ENCODE measurements at regions not wholly inside any gene's neighbourhood (a gene's known extent, or its start where the extent isn't known, plus 50 kb on each side); places are given as distances from the start of the nearest gene placed in this dataset.

GRCh38 chr12:107955966-107956643, 173.0 kb upstream of the WSCD2 start:
- in situ Hi-C loops (cut with MboI; ENCODE audit: low pct_unique_long_range_greater_than_20kb, low sequenced_read_pairs, unreplicated experiment): no loop called here
- TF ChIP-seq CTCF (IDR thresholded peaks at IDR 0.05; ENCODE audit: extremely low read depth, insufficient read depth, missing control alignments): no peak
- DNase-seq (ENCODE audit: low spot score): no peak

GRCh38 chr12:107957459-107957858, 171.6 kb upstream of the WSCD2 start:
- DNase-seq (ENCODE audit: low spot score): no peak
- in situ Hi-C loops (cut with MboI; ENCODE audit: low pct_unique_long_range_greater_than_20kb, low sequenced_read_pairs, unreplicated experiment): no loop called here
- no peak for TF ChIP-seq CTCF (IDR thresholded peaks at IDR 0.05; ENCODE audit: extremely low read depth, insufficient read depth, missing control alignments)

GRCh38 chr12:107963635-107964034, 165.5 kb upstream of the WSCD2 start:
- in situ Hi-C loops (cut with MboI; ENCODE audit: low pct_unique_long_range_greater_than_20kb, low sequenced_read_pairs, unreplicated experiment): no loop called here
- TF ChIP-seq CTCF (IDR thresholded peaks at IDR 0.05; ENCODE audit: extremely low read depth, insufficient read depth, missing control alignments): no peak
- DNase-seq (ENCODE audit: low spot score): no peak

GRCh38 chr12:107967170-107967569, 161.9 kb upstream of the WSCD2 start:
- in situ Hi-C loops (cut with MboI; ENCODE audit: low pct_unique_long_range_greater_than_20kb, low sequenced_read_pairs, unreplicated experiment): no loop called here
- no peak for TF ChIP-seq CTCF (IDR thresholded peaks at IDR 0.05; ENCODE audit: extremely low read depth, insufficient read depth, missing control alignments)
- DNase-seq (ENCODE audit: low spot score): no peak

- in situ Hi-C loops (cut with MboI; ENCODE audit: low pct_unique_long_range_greater_than_20kb, low sequenced_read_pairs, unreplicated experiment): no loop called here
- no peak for TF ChIP-seq CTCF (IDR thresholded peaks at IDR 0.05; ENCODE audit: extremely low read depth, insufficient read depth, missing control alignments)
- no peak for DNase-seq (ENCODE audit: low spot score)
Observed at GRCh38 chr12:107973950-107974349, 155.1 kb upstream of the WSCD2 start.

- TF ChIP-seq CTCF (IDR thresholded peaks at IDR 0.05; ENCODE audit: extremely low read depth, insufficient read depth, missing control alignments): no peak
- in situ Hi-C loops (cut with MboI; ENCODE audit: low pct_unique_long_range_greater_than_20kb, low sequenced_read_pairs, unreplicated experiment): loop anchor here (25.0 kb wide), 1 partner anchor 511 kb away; no protein-coding TSS in a partner anchor
- no peak for DNase-seq (ENCODE audit: low spot score)
Observed at GRCh38 chr12:107976331-107976730, 152.8 kb upstream of the WSCD2 start.
